Stimulated activated naive B cell treated with anti-CD40 and anti-IgM and Interleukin-4, amounts not matched to agents 10 μg/mL and 1 μg/mL and 100 μg/mL, for 72 hours (primary cell): ENCODE measurements at regions not wholly inside any gene's neighbourhood (a gene's known extent, or its start where the extent isn't known, plus 50 kb on each side); places are given as distances from the start of the nearest gene placed in this dataset.

Experiments used
- ATAC-seq, 2 donors: fragments of 150-1000 bp; cut with Tn5 transposase; replicated peaks; 2 replicates each; pipeline ENCODE4 v1.10.0; 2021; ENCODE audit warnings: moderate library complexity in 1 of 2
- DNase-seq: peaks from one replicate; pipeline ENCODE4 v3.0.0; 2021
- H3K27ac Mint-ChIP-seq: one replicate; pipeline ENCODE4 v1.8.0; 2022; ENCODE audit warnings: mild to moderate bottlenecking, mixed read lengths
- H3K27me3 Mint-ChIP-seq, 2 donors: one replicate each; pipeline ENCODE4 v1.8.0; 2022; ENCODE audit warnings: mixed read lengths in 2 of 2
- H3K36me3 Mint-ChIP-seq, 2 donors: one replicate each; pipeline ENCODE4 v1.8.0; 2022; ENCODE audit warnings: mixed read lengths in 2 of 2, mild to moderate bottlenecking in 1 of 2
- H3K4me1 Mint-ChIP-seq, 2 donors: one replicate each; pipeline ENCODE4 v1.8.0; 2022; ENCODE audit warnings: mixed read lengths in 2 of 2, mild to moderate bottlenecking in 1 of 2
- H3K4me3 Mint-ChIP-seq, 2 donors: one replicate each; pipeline ENCODE4 v1.8.0; 2022; ENCODE audit warnings: mild to moderate bottlenecking in 2 of 2, mixed read lengths in 2 of 2, moderate library complexity in 1 of 2
- H3K9me3 Mint-ChIP-seq, 2 donors: one replicate each; pipeline ENCODE4 v1.8.0; 2022; ENCODE audit warnings: mixed read lengths in 2 of 2, mild to moderate bottlenecking in 1 of 2

DNA sequence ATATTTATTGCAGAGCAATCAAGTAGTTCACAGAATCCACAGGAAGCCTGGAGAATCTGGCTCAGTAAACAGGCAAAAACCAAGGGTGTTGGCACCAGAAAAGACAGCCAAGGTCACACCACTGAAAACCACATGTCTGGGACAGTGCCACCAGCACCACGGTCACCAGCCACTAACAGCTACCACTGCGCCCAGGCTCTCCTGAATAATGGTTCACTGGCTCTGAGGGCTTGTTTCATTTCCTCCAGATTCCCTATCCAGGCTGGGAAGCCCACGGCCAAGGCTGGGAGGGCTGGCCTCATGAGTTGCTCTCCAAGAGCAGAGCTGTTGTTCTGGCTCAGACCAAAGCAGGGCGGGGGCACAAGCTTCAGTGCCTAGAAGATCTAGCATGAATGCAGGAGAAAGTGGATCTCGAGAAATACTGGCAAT is 54.5 kb upstream of the PTGFRN start:
- peaks cover 0 to 3% of the 10 kb centered on the region in 2 donors for H3K27me3 Mint-ChIP-seq
- peaks cover 0 to 3% of the 10 kb centered on the region in 2 donors for H3K9me3 Mint-ChIP-seq
- DNase-seq (no peak), ATAC-seq (no peak)
- H3K36me3 Mint-ChIP-seq: no peaks in the 10 kb centered on the region
- peaks cover 0 to 6% of the 10 kb centered on the region in 2 donors for H3K4me1 Mint-ChIP-seq
- H3K4me3 Mint-ChIP-seq: no peak overlapping the region
- H3K27ac Mint-ChIP-seq: no peak overlapping the region

- Mint-ChIP-seq H3K27ac (no peak overlapping the region), H3K9me3 (peaks cover 0 to 3% of the 10 kb centered on the region in 2 donors), H3K4me3 (no peak overlapping the region), H3K36me3 (no peaks in the 10 kb centered on the region), H3K4me1 (peaks cover 0 to 6% of the 10 kb centered on the region in 2 donors), H3K27me3 (peaks cover 0 to 3% of the 10 kb centered on the region in 2 donors)
- ATAC-seq (no peak), DNase-seq (no peak)
These were observed 53.9 kb upstream of the PTGFRN start for GRCh38 chr1:116855773-116856201.

DNA sequence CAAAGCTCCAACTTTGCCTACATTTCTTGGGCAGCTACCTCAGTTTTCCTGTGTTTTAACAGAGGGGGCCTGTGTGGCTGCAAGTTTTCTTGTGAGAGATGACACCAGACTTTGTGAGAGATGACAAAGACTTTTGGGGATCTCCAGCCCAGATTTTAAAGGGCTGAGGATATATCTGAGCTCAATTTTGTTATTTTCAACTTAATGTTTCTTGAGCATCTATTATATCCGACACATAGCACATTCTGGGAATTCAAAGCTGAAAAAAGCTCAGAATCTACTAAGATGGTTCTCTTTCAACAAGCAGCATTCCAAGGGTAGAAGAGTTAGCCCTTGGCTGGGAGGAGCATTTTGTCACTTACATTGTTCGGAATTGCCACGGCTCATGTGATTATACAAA is 53.4 kb upstream of the PTGFRN start:
- ATAC-seq (no peak), DNase-seq (no peak)
- peaks cover 0 to 6% of the 10 kb centered on the region in 2 donors for H3K4me1 Mint-ChIP-seq
- no peak overlapping the region for H3K4me3 Mint-ChIP-seq
- H3K9me3 Mint-ChIP-seq: peaks cover 0 to 3% of the 10 kb centered on the region in 2 donors
- no peak overlapping the region for H3K27ac Mint-ChIP-seq
- no peaks in the 10 kb centered on the region for H3K36me3 Mint-ChIP-seq
- peaks cover 0 to 3% of the 10 kb centered on the region in 2 donors for H3K27me3 Mint-ChIP-seq

- Mint-ChIP-seq H3K4me1 (peaks cover 0 to 6% of the 10 kb centered on the region in 2 donors), H3K27me3 (peaks cover 0 to 3% of the 10 kb centered on the region in 2 donors), H3K36me3 (no peaks in the 10 kb centered on the region), H3K9me3 (no peaks in the 10 kb centered on the region), H3K4me3 (no peak overlapping the region), H3K27ac (no peak overlapping the region)
- no peak for DNase-seq
- no peak for ATAC-seq
These were observed 52.6 kb upstream of the PTGFRN start for GRCh38 chr1:116857092-116857491.
